Prostate gland (tissue), 2 donors: ENCODE measurements at regions not wholly inside any gene's neighbourhood (a gene's known extent, or its start where the extent isn't known, plus 50 kb on each side); places are given as distances from the start of the nearest gene placed in this dataset.

Experiments used
- DNase-seq: peaks from one replicate; pipeline ENCODE4 v3.0.0-alpha.2; 2019; ENCODE audit warnings: low spot score
- H3K27ac ChIP-seq, 2 donors: fragments of 200-600 bp; sonication (generic); 2 replicates each; pipeline ENCODE4 v1.5.1; 2017 to 2019
- H3K27me3 ChIP-seq: fragments of 200-600 bp; sonication (generic); replicated peaks from 2 replicates; pipeline ENCODE4 v1.5.1; 2019; ENCODE audit not compliant: insufficient read depth
- H3K36me3 ChIP-seq, 2 donors: fragments of 200-600 bp; sonication (generic); 1 replicate in 1 of 2; 2 replicates in 1 of 2; pipeline versions ENCODE4 v1.5.1 to v1.8.1; 2017 to 2019
- H3K4me1 ChIP-seq: fragments of 200-600 bp; sonication (generic); replicated peaks from 2 replicates; pipeline ENCODE4 v1.5.1; 2019
- H3K4me3 ChIP-seq, 2 donors: fragments of 200-600 bp; sonication (generic); 2 replicates each; pipeline ENCODE4 v1.5.1; 2017 to 2019
- H3K9me3 ChIP-seq: fragments of 200-600 bp; sonication (generic); 2 replicates; pipeline ENCODE4 v1.5.1; 2017
- CTCF ChIP-seq, 4 experiments: fragments of 200-600 bp in 2 of 4; fragments of 450-650 bp in 2 of 4; sonication (generic) in 2 of 4; IDR thresholded peaks; 1 replicate in 3 of 4; 2 replicates in 1 of 4; pipeline ENCODE4 v1.5.1; 2016 to 2019; ENCODE audit warnings: antibody characterized with exemption in 4 of 4, mild to moderate bottlenecking in 2 of 4, moderate library complexity in 2 of 4
- POLR2A ChIP-seq: fragments of 450-650 bp; IDR thresholded peaks from one replicate; pipeline ENCODE4 v1.6.1; 2016; ENCODE audit warnings: antibody characterized with exemption, mild to moderate bottlenecking
- POLR2AphosphoS5 ChIP-seq: sonication (generic); formaldehyde crosslinking; IDR thresholded peaks from one replicate; pipeline ENCODE4 v1.6.1; 2017; ENCODE audit warnings: antibody characterized with exemption
- WGBS: methylation state at CpG from one replicate; pipeline ENCODE4 v1.1.5; 2018; 5-methylcytosine and 5-hydroxymethylcytosine counted together
- intact Hi-C: fragments of 100-400 bp; cut with DNase I; formaldehyde crosslinking; loops from one replicate; pipeline ENCODE4 v1.14.2; 2022

- no peak for DNase-seq
- Histone ChIP-seq H3K36me3 (no peaks in the 10 kb centered on the region), H3K4me3 (no peak overlapping the region), H3K27me3 (no peaks in the 10 kb centered on the region), H3K9me3 (no peaks in the 10 kb centered on the region), H3K4me1 (no peaks in the 10 kb centered on the region), H3K27ac (no peak overlapping the region)
- intact Hi-C loops = no loop called here
- TF ChIP-seq POLR2AphosphoS5 = no peak
- no peak for TF ChIP-seq POLR2A
- no peak for TF ChIP-seq CTCF (IDR thresholded peaks at IDR 0.05)
Observed at GRCh38 chr5:66315784-66316183, 171.7 kb downstream of the SREK1 start.

- no peak for DNase-seq
- Histone ChIP-seq H3K27ac (no peak overlapping the region), H3K9me3 (no peaks in the 10 kb centered on the region), H3K4me1 (no peaks in the 10 kb centered on the region), H3K36me3 (no peaks in the 10 kb centered on the region), H3K4me3 (no peak overlapping the region), H3K27me3 (no peaks in the 10 kb centered on the region)
- no peak for TF ChIP-seq POLR2AphosphoS5
- TF ChIP-seq CTCF (IDR thresholded peaks at IDR 0.05) = no peak
- TF ChIP-seq POLR2A = no peak
- intact Hi-C loops = no loop called here
- 89% methylated on average over 12 of the region's 12 CpGs for WGBS
Observed at GRCh38 chr5:66322786-66323528, 178.9 kb downstream of the SREK1 start.

GRCh38 chr5:66323529-66323895 is 179.4 kb downstream of the SREK1 start:
- Histone ChIP-seq H3K9me3 (no peaks in the 10 kb centered on the region), H3K36me3 (no peaks in the 10 kb centered on the region), H3K4me1 (no peaks in the 10 kb centered on the region), H3K27me3 (no peaks in the 10 kb centered on the region), H3K27ac (no peak overlapping the region), H3K4me3 (no peak overlapping the region)
- TF ChIP-seq CTCF (IDR thresholded peaks at IDR 0.05) (no peak), POLR2AphosphoS5 (no peak), POLR2A (no peak)
- 68% methylated on average over 13 of the region's 13 CpGs for WGBS
- intact Hi-C loops = no loop called here
- no peak for DNase-seq

GRCh38 chr5:66324357-66324756 is 180.3 kb downstream of the SREK1 start:
- 29% methylated on average over 1 of the region's 1 CpG for WGBS
- Histone ChIP-seq H3K9me3 (no peaks in the 10 kb centered on the region), H3K4me3 (no peak overlapping the region), H3K27me3 (no peaks in the 10 kb centered on the region), H3K36me3 (no peaks in the 10 kb centered on the region), H3K27ac (no peak overlapping the region), H3K4me1 (no peaks in the 10 kb centered on the region)
- DNase-seq = no peak
- intact Hi-C loops = no loop called here
- TF ChIP-seq POLR2AphosphoS5 = no peak
- TF ChIP-seq POLR2A = no peak
- TF ChIP-seq CTCF (IDR thresholded peaks at IDR 0.05) = no peak

- no peaks in the 10 kb centered on the region for H3K27me3 ChIP-seq
- intact Hi-C loops = no loop called here
- H3K36me3 ChIP-seq = no peaks in the 10 kb centered on the region
- no peak overlapping the region for H3K27ac ChIP-seq
- H3K9me3 ChIP-seq = no peaks in the 10 kb centered on the region
- WGBS = 66% methylated on average over 1 of the region's 1 CpG
- H3K4me3 ChIP-seq = no peak overlapping the region
- TF ChIP-seq CTCF (IDR thresholded peaks at IDR 0.05) = no peak
- TF ChIP-seq POLR2AphosphoS5 = no peak
- no peak for TF ChIP-seq POLR2A
- no peak for DNase-seq
- no peaks in the 10 kb centered on the region for H3K4me1 ChIP-seq
Observed at GRCh38 chr5:66326276-66326675, 182.2 kb downstream of the SREK1 start.
